Lower leg skin (tissue), 4 donors: ENCODE measurements at regions not wholly inside any gene's neighbourhood (a gene's known extent, or its start where the extent isn't known, plus 50 kb on each side); places are given as distances from the start of the nearest gene placed in this dataset.

ENCODE experiments used
- DNase-seq, 2 donors: peaks; one replicate each; pipeline ENCODE4 v3.0.0-alpha.2; 2019; ENCODE audit warnings: low spot score in 2 of 2
- H3K4me3 ChIP-seq: fragments of 200-600 bp; sonication (generic); 2 replicates; pipeline ENCODE4 v1.5.1; 2017; ENCODE audit warnings: mild to moderate bottlenecking, low read depth; ENCODE audit not compliant: poor library complexity, severe bottlenecking
- POLR2A ChIP-seq, 2 donors: fragments of 450-650 bp; IDR thresholded peaks; one replicate each; pipeline ENCODE4 v1.6.1; 2016 to 2017; ENCODE audit warnings: antibody characterized with exemption in 2 of 2, mild to moderate bottlenecking in 1 of 2, moderate library complexity in 1 of 2
- WGBS, 2 donors: methylation state at CpG; one replicate each; pipeline ENCODE4 v1.1.5; 2018; 5-methylcytosine and 5-hydroxymethylcytosine counted together
- intact Hi-C: fragments of 100-400 bp; cut with DNase I; formaldehyde crosslinking; loops from one replicate; pipeline ENCODE4 v1.15.0; 2023; ENCODE audit warnings: low total_unique reads
- TF ChIP-seq, protein P1 (sequence below), 3 donors: fragments of 450-650 bp; IDR thresholded peaks; one replicate each; pipeline ENCODE4 v1.5.1; 2016; ENCODE audit warnings: antibody characterized with exemption in 3 of 3, mild to moderate bottlenecking in 3 of 3, moderate library complexity in 2 of 3

DNA sequence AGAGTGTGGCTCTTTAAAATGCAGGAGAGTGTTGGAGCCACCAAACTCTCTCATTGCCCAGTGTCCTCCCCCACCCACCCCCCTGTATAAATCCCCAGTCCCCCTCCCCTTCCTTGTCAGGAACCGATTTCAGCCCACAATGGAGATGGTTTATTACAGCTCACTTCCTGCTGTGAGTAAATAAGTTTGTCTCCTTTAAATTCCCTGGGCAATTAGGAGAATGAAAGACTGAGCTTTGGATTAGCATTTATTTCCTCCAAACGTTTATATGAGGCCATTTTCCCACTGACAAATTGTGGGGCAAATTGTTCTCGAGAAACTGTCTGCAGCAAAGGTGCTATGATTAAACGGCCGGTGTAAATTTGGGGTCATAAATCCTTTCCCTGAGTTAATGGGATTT lies 128.8 kb downstream of the DHX35 start:
- WGBS, 2 donors: 18 to 22% methylated on average over 5 of the region's 5 CpGs
- no peak overlapping the region for H3K4me3 ChIP-seq
- no peak for DNase-seq
- TF ChIP-seq, protein P1, sequence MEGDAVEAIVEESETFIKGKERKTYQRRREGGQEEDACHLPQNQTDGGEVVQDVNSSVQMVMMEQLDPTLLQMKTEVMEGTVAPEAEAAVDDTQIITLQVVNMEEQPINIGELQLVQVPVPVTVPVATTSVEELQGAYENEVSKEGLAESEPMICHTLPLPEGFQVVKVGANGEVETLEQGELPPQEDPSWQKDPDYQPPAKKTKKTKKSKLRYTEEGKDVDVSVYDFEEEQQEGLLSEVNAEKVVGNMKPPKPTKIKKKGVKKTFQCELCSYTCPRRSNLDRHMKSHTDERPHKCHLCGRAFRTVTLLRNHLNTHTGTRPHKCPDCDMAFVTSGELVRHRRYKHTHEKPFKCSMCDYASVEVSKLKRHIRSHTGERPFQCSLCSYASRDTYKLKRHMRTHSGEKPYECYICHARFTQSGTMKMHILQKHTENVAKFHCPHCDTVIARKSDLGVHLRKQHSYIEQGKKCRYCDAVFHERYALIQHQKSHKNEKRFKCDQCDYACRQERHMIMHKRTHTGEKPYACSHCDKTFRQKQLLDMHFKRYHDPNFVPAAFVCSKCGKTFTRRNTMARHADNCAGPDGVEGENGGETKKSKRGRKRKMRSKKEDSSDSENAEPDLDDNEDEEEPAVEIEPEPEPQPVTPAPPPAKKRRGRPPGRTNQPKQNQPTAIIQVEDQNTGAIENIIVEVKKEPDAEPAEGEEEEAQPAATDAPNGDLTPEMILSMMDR (IDR thresholded peaks at IDR 0.05): no peak
- no peak for TF ChIP-seq POLR2A (IDR thresholded peaks at IDR 0.05)
- intact Hi-C loops: no loop called here

- TF ChIP-seq POLR2A (IDR thresholded peaks at IDR 0.05): no peak
- TF ChIP-seq, protein P1 (IDR thresholded peaks at IDR 0.05): no peak
- intact Hi-C loops: no loop called here
- 52 to 58% methylated on average over 1 of the region's 1 CpG for WGBS, 2 donors
- no peak for DNase-seq
- H3K4me3 ChIP-seq: no peak overlapping the region
Measured at GRCh38 chr20:39089797-39090196, 127.7 kb downstream of the DHX35 start.
